HCT116 (cell line): ENCODE measurements at regions not wholly inside any gene's neighbourhood (a gene's known extent, or its start where the extent isn't known, plus 50 kb on each side); places are given as distances from the start of the nearest gene placed in this dataset.

ENCODE experiments used
- CBX3 ChIP-seq: IDR thresholded peaks from 2 replicates; pipeline ENCODE4 v1.6.1; 2012; ENCODE audit warnings: low read depth
- CTCF ChIP-seq, 3 experiments: fragments of 200-600 bp in 1 of 3; sonication (generic) in 1 of 3; IDR thresholded peaks in 2 of 3; conservative IDR thresholded peaks in 1 of 3; 2 replicates each; pipeline ENCODE4 v1.5.1; 2012 to 2017; ENCODE audit warnings: low read depth in 2 of 3, low read length in 2 of 3, antibody characterized with exemption in 1 of 3, borderline replicate concordance in 1 of 3, control low read depth in 1 of 3, mild to moderate bottlenecking in 1 of 3, mixed read lengths in 1 of 3, mixed run types in 1 of 3, moderate library complexity in 1 of 3; ENCODE audit not compliant: insufficient read depth in 1 of 3
- POLR2A ChIP-seq: IDR thresholded peaks from 2 replicates; pipeline ENCODE4 v1.7.0; 2011; ENCODE audit warnings: borderline replicate concordance; ENCODE audit not compliant: insufficient read depth, insufficient read length; ENCODE audit errors: extremely low read depth
- REST ChIP-seq: IDR thresholded peaks from 2 replicates; pipeline ENCODE4 v1.6.1; 2012; ENCODE audit warnings: low read depth
- SIN3A ChIP-seq: IDR thresholded peaks from 2 replicates; pipeline ENCODE4 v1.6.1; 2012; ENCODE audit warnings: low read depth
- SRF ChIP-seq: IDR thresholded peaks from 2 replicates; pipeline ENCODE4 v1.6.1; 2012; ENCODE audit warnings: low read depth

DNA sequence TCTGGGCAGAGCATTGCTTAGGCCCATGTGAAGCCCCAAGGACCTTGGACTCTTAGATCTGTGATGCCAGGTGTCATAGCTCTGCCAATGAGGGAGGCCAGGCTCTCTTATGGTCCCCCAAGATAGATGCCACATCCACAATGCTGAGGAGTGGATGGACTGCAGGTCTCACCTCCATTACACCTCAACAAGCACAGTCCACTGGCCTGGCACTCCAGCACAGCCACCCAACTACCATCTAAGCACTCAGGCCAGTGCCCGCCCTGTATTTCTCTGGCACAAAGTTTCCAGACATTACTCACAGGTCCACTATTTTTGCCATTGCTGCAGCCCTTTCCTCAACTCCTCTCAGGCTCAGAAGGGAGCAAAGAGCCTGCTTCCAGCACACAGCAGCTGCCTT, 613.5 kb upstream of the EPHA6 start:
- no peak for TF ChIP-seq CTCF (IDR thresholded peaks at IDR 0.05 in 2 of 3, conservative IDR thresholded peaks at IDR 0.05 in 1 of 3; ENCODE audit: borderline replicate concordance in 1 of 3, insufficient read depth in 1 of 3, low read depth in 2 of 3, low read length in 2 of 3)
- TF ChIP-seq SIN3A = no peak
- TF ChIP-seq SRF = no peak
- no peak for TF ChIP-seq REST
- no peak for TF ChIP-seq POLR2A
- TF ChIP-seq CBX3 = no peak
